Ovary (tissue), 7 donors: ENCODE measurements at regions not wholly inside any gene's neighbourhood (a gene's known extent, or its start where the extent isn't known, plus 50 kb on each side); places are given as distances from the start of the nearest gene placed in this dataset.

ENCODE experiments used
- DNase-seq, 5 donors: peaks; one replicate each; pipeline ENCODE4 v3.0.0-alpha.2; 2019 to 2020
- H3K27ac ChIP-seq, 2 donors: fragments of 200-600 bp; one replicate each; pipeline versions ENCODE4 v1.5.1 to v1.8.0; 2019 to 2022
- H3K27me3 ChIP-seq: fragments of 200-600 bp; one replicate; pipeline ENCODE4 v1.8.0; 2022
- H3K36me3 ChIP-seq: fragments of 200-600 bp; sonication (generic); one replicate; pipeline ENCODE4 v1.5.1; 2019
- H3K4me1 ChIP-seq: one replicate; pipeline ENCODE4 v1.8.1; 2013; ENCODE audit warnings: mild to moderate bottlenecking, moderate library complexity; ENCODE audit not compliant: insufficient read depth
- H3K4me3 ChIP-seq: fragments of 200-600 bp; sonication (generic); one replicate; pipeline ENCODE4 v1.5.1; 2017
- H3K9me3 ChIP-seq, 2 donors: fragments of 200-600 bp in 1 of 2; sonication (generic) in 1 of 2; one replicate each; pipeline versions ENCODE4 v1.5.1 to v1.8.1; 2013 to 2019; ENCODE audit warnings: mild to moderate bottlenecking in 1 of 2, moderate library complexity in 1 of 2
- EP300 ChIP-seq: sonication (generic); formaldehyde crosslinking; IDR thresholded peaks from one replicate; pipeline ENCODE4 v1.6.1; 2017; ENCODE audit warnings: antibody characterized with exemption
- POLR2A ChIP-seq: fragments of 450-650 bp; IDR thresholded peaks from one replicate; pipeline ENCODE4 v1.6.1; 2017; ENCODE audit warnings: antibody characterized with exemption, mild to moderate bottlenecking, moderate library complexity
- WGBS, 3 donors: extraction: QIAGEN DNeasy Blood & Tissue Kit in 1 of 3; methylation state at CpG; one replicate each; pipeline versions ENCODE4 v1.1.5 to v1.1.7; 2013 to 2017; 5-methylcytosine and 5-hydroxymethylcytosine counted together
- intact Hi-C, 4 donors: fragments of 100-400 bp; cut with DNase I; formaldehyde crosslinking; loops; one replicate each; pipeline versions ENCODE4 v1.11.0 to v1.15.1; 2022 to 2023
- TF ChIP-seq, protein P1 (sequence below), 3 donors: fragments of 450-650 bp in 2 of 3; fragments of 200-600 bp in 1 of 3; IDR thresholded peaks; one replicate each; pipeline versions ENCODE4 v1.5.1 to v1.8.0; 2016 to 2022; ENCODE audit warnings: antibody characterized with exemption in 3 of 3, mild to moderate bottlenecking in 1 of 3
- donor health status: DM: no; HTN: no; CAD: no; lungs with moderate emphysema.
- donor health status: DM: no; HTN: no; CAD: no.
- donor health status: Bipolar disorder and iron deficiency.
- donor health status: DM: no; HTN: no; CAD: no.
- donor health status: DM: yes; HTN: yes; CAD: no.

DNA sequence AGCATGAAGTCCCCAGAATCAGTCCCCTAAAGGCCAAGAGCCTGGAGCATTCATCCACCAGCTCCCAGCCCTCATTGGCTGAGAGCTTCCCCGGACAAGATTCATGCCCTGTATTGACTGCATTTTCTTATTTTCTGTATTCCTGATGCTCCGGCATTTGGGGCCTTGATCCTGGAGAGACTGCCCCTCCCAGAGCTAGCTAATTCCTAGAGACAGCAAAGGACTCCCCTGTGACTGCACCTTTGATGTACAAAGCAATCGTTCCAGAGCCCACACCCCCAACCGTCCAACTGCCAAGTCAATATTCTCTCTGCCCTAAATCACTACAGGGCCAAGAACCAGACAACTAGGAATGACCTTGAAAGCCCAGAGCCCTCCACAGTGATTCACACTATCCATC lies 93.4 kb upstream of the CDH5 start:
- H3K9me3 ChIP-seq: no peaks in the 10 kb centered on the region
- TF ChIP-seq EP300: no peak
- TF ChIP-seq, protein P1, sequence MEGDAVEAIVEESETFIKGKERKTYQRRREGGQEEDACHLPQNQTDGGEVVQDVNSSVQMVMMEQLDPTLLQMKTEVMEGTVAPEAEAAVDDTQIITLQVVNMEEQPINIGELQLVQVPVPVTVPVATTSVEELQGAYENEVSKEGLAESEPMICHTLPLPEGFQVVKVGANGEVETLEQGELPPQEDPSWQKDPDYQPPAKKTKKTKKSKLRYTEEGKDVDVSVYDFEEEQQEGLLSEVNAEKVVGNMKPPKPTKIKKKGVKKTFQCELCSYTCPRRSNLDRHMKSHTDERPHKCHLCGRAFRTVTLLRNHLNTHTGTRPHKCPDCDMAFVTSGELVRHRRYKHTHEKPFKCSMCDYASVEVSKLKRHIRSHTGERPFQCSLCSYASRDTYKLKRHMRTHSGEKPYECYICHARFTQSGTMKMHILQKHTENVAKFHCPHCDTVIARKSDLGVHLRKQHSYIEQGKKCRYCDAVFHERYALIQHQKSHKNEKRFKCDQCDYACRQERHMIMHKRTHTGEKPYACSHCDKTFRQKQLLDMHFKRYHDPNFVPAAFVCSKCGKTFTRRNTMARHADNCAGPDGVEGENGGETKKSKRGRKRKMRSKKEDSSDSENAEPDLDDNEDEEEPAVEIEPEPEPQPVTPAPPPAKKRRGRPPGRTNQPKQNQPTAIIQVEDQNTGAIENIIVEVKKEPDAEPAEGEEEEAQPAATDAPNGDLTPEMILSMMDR (IDR thresholded peaks at IDR 0.05): no peak
- no peak for TF ChIP-seq POLR2A
- H3K4me3 ChIP-seq: no peak overlapping the region
- DNase-seq: peak in 1 of 5 donors; percentile 10
- no peaks in the 10 kb centered on the region for H3K36me3 ChIP-seq
- intact Hi-C loops: no loop called here
- WGBS, 3 donors: 27 to 46% (median 40%) methylated on average over 4 of the region's 4 CpGs
- H3K27me3 ChIP-seq: no peaks in the 10 kb centered on the region
- no peak overlapping the region for H3K27ac ChIP-seq
- peaks cover 4% of the 10 kb centered on the region for H3K4me1 ChIP-seq

DNA sequence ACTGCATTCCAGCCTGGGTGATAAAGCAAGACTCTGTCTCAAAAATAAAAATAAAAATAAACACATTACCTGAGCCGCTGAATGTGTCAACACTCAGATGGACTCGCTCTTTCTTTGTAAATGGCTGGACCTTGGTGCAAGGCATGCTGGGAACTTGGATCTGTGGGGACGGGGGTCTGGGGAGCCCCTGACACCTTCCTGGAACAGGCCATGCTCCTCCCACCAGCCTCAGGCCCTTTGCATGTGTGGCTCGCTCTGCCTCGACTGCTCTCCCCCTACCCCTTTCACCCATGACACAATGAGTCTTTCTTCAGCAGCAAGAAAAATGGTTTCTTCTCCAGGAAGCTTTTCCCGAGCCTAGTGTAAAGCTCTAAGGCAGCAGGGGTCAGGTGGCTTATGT lies 94.0 kb upstream of the CDH5 start:
- peaks cover 4% of the 10 kb centered on the region for H3K4me1 ChIP-seq
- no peaks in the 10 kb centered on the region for H3K9me3 ChIP-seq
- H3K27me3 ChIP-seq: no peaks in the 10 kb centered on the region
- no peak overlapping the region for H3K4me3 ChIP-seq
- TF ChIP-seq POLR2A (no peak), EP300 (no peak)
- TF ChIP-seq, protein P1 (IDR thresholded peaks at IDR 0.05): no peak
- WGBS, 3 donors: 91 to 93% (median 91%) methylated on average over 6 of the region's 6 CpGs
- no peak overlapping the region for H3K27ac ChIP-seq
- no peaks in the 10 kb centered on the region for H3K36me3 ChIP-seq
- DNase-seq: peak in 1 of 5 donors; percentile 10
- intact Hi-C loops: no loop called here

DNA sequence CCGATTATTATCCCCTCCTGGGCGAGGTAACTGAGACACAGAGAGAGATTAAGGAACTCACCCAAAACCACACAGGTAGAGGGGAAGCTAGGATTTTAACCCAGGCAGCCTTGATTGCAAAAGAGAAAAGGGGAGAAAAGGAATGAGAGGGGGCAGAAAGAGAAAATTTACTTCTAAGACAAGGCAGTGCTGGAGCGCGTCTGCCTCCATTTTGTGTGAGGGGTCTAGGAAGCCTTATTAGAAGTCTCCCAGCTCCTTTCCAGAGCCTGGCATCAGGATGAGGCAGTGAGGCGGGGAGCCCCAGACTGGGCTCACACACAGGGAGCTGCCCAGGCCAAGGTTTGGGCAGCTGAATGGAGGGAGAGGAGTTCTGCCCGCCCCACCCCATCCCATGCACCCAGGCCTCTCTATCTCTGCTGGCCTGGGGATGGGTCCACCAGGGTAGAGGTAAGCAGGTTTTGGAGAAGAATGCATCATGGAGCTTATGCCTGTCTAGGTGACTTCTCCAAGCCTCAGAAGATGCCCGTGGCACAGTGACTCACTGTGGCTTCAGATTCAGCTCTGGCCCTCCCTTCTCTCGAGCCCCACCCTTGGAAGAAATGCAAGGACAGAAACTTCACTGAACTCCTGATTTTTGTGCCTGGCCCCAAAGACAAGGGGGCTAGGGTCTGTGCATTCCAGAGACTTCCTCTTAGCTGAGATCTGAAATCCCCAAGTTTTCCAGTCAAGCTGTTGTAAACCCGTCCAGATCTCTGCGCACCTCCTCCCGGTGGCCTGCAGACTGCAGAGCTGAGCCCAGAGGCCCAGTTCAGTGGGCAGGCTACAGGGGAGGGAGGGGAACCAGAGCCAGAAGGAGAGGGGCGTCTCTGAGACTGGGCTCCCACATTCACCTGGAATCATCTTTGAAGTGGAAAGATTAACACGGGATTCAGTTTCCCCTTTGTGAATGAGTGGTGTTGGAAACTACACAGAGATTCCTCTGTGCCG lies 95.1 kb upstream of the CDH5 start:
- Histone ChIP-seq H3K36me3 (no peaks in the 10 kb centered on the region), H3K9me3 (no peaks in the 10 kb centered on the region), H3K4me3 (no peak overlapping the region), H3K27ac (no peak overlapping the region), H3K4me1 (peaks cover 10% of the 10 kb centered on the region), H3K27me3 (no peaks in the 10 kb centered on the region)
- TF ChIP-seq EP300 (no peak), POLR2A (no peak)
- TF ChIP-seq, protein P1 (IDR thresholded peaks at IDR 0.05): no peak
- intact Hi-C loops: no loop called here
- WGBS, 3 donors: 91 to 95% (median 92%) methylated on average over 14 of the region's 14 CpGs
- peak in 1 of 5 donors; percentile 10 for DNase-seq

DNA sequence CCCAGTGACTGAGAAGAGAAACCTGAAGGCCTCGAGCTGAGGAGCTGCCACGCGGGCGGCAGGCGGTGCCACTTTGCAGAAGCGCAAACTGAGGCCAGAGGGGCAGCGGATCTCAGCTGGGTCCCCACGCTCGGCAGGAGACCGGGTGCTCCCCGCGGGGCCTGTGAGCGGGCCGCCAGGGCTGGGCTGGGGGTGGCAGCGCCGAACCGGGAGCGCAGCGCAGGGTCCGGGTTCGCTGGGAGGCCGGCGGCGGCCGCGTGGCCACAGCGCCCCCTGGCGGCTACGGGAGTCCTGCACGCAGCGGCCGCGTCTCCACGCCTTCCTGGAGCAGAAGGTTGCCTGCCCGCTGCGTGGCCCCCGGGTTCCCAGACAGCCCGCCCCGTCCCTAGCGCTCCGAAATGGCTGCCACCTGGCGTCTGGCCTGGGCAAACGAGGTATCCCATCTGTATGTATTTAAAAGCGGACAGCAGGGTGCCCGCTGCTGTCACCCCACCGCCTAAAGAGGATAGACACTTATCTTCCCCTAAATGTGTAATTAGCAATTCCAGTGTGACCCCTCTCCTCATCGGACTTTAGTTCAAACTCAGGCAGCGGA lies 96.1 kb upstream of the CDH5 start:
- Histone ChIP-seq H3K36me3 (no peaks in the 10 kb centered on the region), H3K9me3 (no peaks in the 10 kb centered on the region), H3K4me1 (peaks cover 14% of the 10 kb centered on the region), H3K27me3 (no peaks in the 10 kb centered on the region), H3K27ac (peak overlapping the region; percentile 75 to 92), H3K4me3 (peak overlapping the region; percentile 25)
- intact Hi-C loops: no loop called here
- TF ChIP-seq POLR2A (no peak), EP300 (no peak)
- TF ChIP-seq, protein P1 (IDR thresholded peaks at IDR 0.05): peak; percentile 86 to 98 (median 96)
- DNase-seq: peak; percentile 79 to 92 (median 87)
- 6 to 7% (median 6%) methylated on average over 44 to 48 of the region's 48 CpGs for WGBS, 3 donors
